IMR-90 (cell line): ENCODE measurements at regions not wholly inside any gene's neighbourhood (a gene's known extent, or its start where the extent isn't known, plus 50 kb on each side); places are given as distances from the start of the nearest gene placed in this dataset.

ENCODE experiments used
- FOS ChIP-seq: fragments of 150-350 bp; IDR thresholded peaks from 2 replicates; pipeline ENCODE4 v1.6.1; 2016; ENCODE audit warnings: low read depth, low read length
- TF ChIP-seq, protein P1 (sequence below): conservative IDR thresholded peaks from 2 replicates; pipeline ENCODE4 v1.5.1; 2012; ENCODE audit warnings: mild to moderate bottlenecking, low read depth, low read length, improper control_type of control experiment

DNA sequence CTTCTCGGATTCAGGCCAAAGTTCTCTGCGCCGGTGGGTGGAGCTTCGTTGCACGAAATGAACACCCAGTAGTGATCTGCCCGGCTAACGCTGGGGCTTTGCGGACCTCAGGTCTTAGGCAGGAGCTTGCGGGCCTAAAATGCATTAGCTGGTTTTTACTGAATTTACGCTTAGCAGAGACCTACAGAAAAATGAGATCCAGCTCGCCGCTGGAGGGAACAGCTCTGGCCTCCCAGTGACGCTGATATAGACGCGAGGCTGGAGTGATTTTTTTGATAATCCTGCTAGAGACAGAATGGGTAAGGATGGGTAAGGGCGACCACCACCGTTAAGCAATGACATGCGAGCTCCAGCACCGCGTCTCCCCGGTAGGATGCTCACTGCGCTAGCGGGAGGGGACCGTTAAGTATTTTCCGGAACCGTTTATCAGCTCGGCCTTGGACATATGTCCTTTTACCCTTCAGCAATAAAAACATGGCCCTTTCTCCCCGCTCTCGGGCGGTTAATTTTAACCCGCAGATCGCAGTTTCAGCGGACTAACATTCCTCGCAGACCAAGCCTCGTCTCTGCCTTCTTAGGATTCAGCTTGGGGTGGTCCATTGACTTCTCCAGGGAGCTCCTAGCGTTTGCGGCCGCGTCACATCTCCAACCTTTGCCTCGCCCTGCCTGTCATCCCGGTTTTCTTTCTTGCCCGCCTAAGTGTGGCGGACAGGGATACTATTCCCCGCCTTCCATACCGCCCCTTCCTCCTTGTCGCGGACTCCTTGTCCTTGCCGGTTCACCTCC, 109.3 kb downstream of the GPX5 start:
- TF ChIP-seq, protein P1, sequence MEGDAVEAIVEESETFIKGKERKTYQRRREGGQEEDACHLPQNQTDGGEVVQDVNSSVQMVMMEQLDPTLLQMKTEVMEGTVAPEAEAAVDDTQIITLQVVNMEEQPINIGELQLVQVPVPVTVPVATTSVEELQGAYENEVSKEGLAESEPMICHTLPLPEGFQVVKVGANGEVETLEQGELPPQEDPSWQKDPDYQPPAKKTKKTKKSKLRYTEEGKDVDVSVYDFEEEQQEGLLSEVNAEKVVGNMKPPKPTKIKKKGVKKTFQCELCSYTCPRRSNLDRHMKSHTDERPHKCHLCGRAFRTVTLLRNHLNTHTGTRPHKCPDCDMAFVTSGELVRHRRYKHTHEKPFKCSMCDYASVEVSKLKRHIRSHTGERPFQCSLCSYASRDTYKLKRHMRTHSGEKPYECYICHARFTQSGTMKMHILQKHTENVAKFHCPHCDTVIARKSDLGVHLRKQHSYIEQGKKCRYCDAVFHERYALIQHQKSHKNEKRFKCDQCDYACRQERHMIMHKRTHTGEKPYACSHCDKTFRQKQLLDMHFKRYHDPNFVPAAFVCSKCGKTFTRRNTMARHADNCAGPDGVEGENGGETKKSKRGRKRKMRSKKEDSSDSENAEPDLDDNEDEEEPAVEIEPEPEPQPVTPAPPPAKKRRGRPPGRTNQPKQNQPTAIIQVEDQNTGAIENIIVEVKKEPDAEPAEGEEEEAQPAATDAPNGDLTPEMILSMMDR = no peak
- TF ChIP-seq FOS = no peak
